MM.1S (cell line): ENCODE measurements at regions not wholly inside any gene's neighbourhood (a gene's known extent, or its start where the extent isn't known, plus 50 kb on each side); places are given as distances from the start of the nearest gene placed in this dataset.

Source experiments
- DNase-seq: peaks from one replicate; pipeline ENCODE4 v3.0.0-alpha.2; 2015
- H2AFZ ChIP-seq: fragments of 300-600 bp; sonication (generic); 2 replicates; pipeline ENCODE4 v1.6.0; 2016; ENCODE audit warnings: antibody characterized with exemption, low read length
- H3F3A ChIP-seq: fragments of 300-600 bp; sonication (generic); 2 replicates; pipeline ENCODE4 v1.6.1; 2016; ENCODE audit warnings: mild to moderate bottlenecking, antibody characterized with exemption, low read length, moderate library complexity, mixed read lengths; ENCODE audit not compliant: insufficient read depth
- H3K27ac ChIP-seq: fragments of 300-600 bp; sonication (generic); 2 replicates; pipeline ENCODE4 v1.5.1; 2016; ENCODE audit warnings: mild to moderate bottlenecking, low read length
- H3K27me3 ChIP-seq: fragments of 300-600 bp; sonication (generic); replicated peaks from 2 replicates; pipeline ENCODE4 v1.6.0; 2016; ENCODE audit warnings: low read length; ENCODE audit not compliant: insufficient read depth
- H3K36me3 ChIP-seq: fragments of 300-600 bp; sonication (generic); replicated peaks from 2 replicates; pipeline ENCODE4 v1.6.1; 2016; ENCODE audit warnings: mild to moderate bottlenecking, low read length, mixed read lengths; ENCODE audit not compliant: insufficient read depth
- H3K4me1 ChIP-seq: fragments of 300-600 bp; sonication (generic); 2 replicates; pipeline ENCODE4 v1.6.1; 2016; ENCODE audit warnings: low read length, mixed read lengths
- H3K4me2 ChIP-seq: fragments of 300-600 bp; sonication (generic); 2 replicates; pipeline ENCODE4 v1.6.0; 2016; ENCODE audit warnings: low read depth, low read length
- H3K4me3 ChIP-seq: fragments of 300-600 bp; sonication (generic); 2 replicates; pipeline ENCODE4 v1.5.1; 2016; ENCODE audit warnings: low read length, mixed read lengths
- H3K79me2 ChIP-seq: fragments of 300-600 bp; sonication (generic); 2 replicates; pipeline ENCODE4 v1.6.1; 2016; ENCODE audit warnings: mixed run types, low read length, mixed read lengths
- H3K9ac ChIP-seq: fragments of 300-600 bp; sonication (generic); 2 replicates; pipeline ENCODE4 v1.6.1; 2016; ENCODE audit warnings: low read length, mixed read lengths
- H3K9me2 ChIP-seq: fragments of 300-600 bp; sonication (generic); replicated peaks from 2 replicates; pipeline ENCODE4 v1.6.1; 2016; ENCODE audit warnings: mild to moderate bottlenecking, low read length, mixed read lengths; ENCODE audit not compliant: insufficient read depth
- H3K9me3 ChIP-seq: fragments of 300-600 bp; sonication (generic); replicated peaks from 2 replicates; pipeline ENCODE4 v1.6.1; 2016; ENCODE audit warnings: mild to moderate bottlenecking, low read length, mixed read lengths; ENCODE audit not compliant: insufficient read depth
- H4K20me1 ChIP-seq: fragments of 300-600 bp; sonication (generic); 2 replicates; pipeline ENCODE4 v1.6.1; 2016; ENCODE audit warnings: mild to moderate bottlenecking, low read length, moderate library complexity, mixed read lengths; ENCODE audit not compliant: insufficient read depth
- CTCF ChIP-seq: fragments of 300-600 bp; sonication (generic); IDR thresholded peaks from 2 replicates; pipeline ENCODE4 v1.5.1; 2016; ENCODE audit warnings: antibody characterized with exemption, low read length, mixed read lengths
- EZH2 ChIP-seq: fragments of 300-600 bp; sonication (generic); optimal IDR thresholded peaks from 2 replicates; pipeline ENCODE3; 2017; ENCODE audit warnings: low read depth, mild to moderate bottlenecking, antibody characterized with exemption, low read length, mixed read lengths
- EZH2phosphoT487 ChIP-seq: fragments of 300-600 bp; sonication (generic); IDR thresholded peaks from 2 replicates; pipeline ENCODE4 v1.6.1; 2018; ENCODE audit warnings: antibody characterized with exemption, low read length

- H3K4me3 ChIP-seq = no peak overlapping the region
- no peak for DNase-seq
These were observed 361.1 kb downstream of the GLRX3 start for GRCh38 chr10:130497056-130498010.

GRCh38 chr10:130498042-130498441 is 361.9 kb downstream of the GLRX3 start:
- no peak for DNase-seq
- H2AFZ ChIP-seq = no peak overlapping the region
- no peak overlapping the region for H3K9ac ChIP-seq
- H3F3A ChIP-seq = no peaks in the 10 kb centered on the region
- H3K9me2 ChIP-seq = no peaks in the 10 kb centered on the region
- TF ChIP-seq EZH2 = no peak
- no peak for TF ChIP-seq EZH2phosphoT487
- TF ChIP-seq CTCF = no peak
- no peaks in the 10 kb centered on the region for H4K20me1 ChIP-seq
- H3K27ac ChIP-seq = no peak overlapping the region
- no peaks in the 10 kb centered on the region for H3K36me3 ChIP-seq
- H3K79me2 ChIP-seq = no peaks in the 10 kb centered on the region
- no peaks in the 10 kb centered on the region for H3K4me1 ChIP-seq
- no peaks in the 10 kb centered on the region for H3K27me3 ChIP-seq
- H3K9me3 ChIP-seq = no peaks in the 10 kb centered on the region
- no peak overlapping the region for H3K4me2 ChIP-seq
- H3K4me3 ChIP-seq = no peak overlapping the region

More at GRCh38 chr10:130497056-130498010, 361.1 kb downstream of the GLRX3 start:
- Histone ChIP-seq H3K79me2 (no peaks in the 10 kb centered on the region), H3K4me1 (no peaks in the 10 kb centered on the region), H3K27ac (no peak overlapping the region), H3K9ac (no peak overlapping the region), H3F3A (no peaks in the 10 kb centered on the region), H2AFZ (no peak overlapping the region), H3K4me2 (no peak overlapping the region), H3K36me3 (no peaks in the 10 kb centered on the region), H3K27me3 (no peaks in the 10 kb centered on the region), H3K9me3 (no peaks in the 10 kb centered on the region), H4K20me1 (no peaks in the 10 kb centered on the region), H3K9me2 (no peaks in the 10 kb centered on the region)
- TF ChIP-seq CTCF (no peak), EZH2 (no peak), EZH2phosphoT487 (no peak)

GRCh38 chr10:130498934-130499333 is 362.7 kb downstream of the GLRX3 start:
- Histone ChIP-seq H2AFZ (no peak overlapping the region), H3K79me2 (no peaks in the 10 kb centered on the region), H3K4me1 (no peaks in the 10 kb centered on the region), H3K27me3 (no peaks in the 10 kb centered on the region), H3K4me2 (no peak overlapping the region), H3K27ac (no peak overlapping the region), H4K20me1 (no peaks in the 10 kb centered on the region), H3K9ac (no peak overlapping the region), H3K9me3 (no peaks in the 10 kb centered on the region), H3F3A (no peaks in the 10 kb centered on the region), H3K4me3 (no peak overlapping the region), H3K36me3 (no peaks in the 10 kb centered on the region), H3K9me2 (no peaks in the 10 kb centered on the region)
- TF ChIP-seq CTCF (no peak), EZH2 (no peak), EZH2phosphoT487 (no peak)
- no peak for DNase-seq
